ACC112 (cell line): ENCODE measurements at regions not wholly inside any gene's neighbourhood (a gene's known extent, or its start where the extent isn't known, plus 50 kb on each side); places are given as distances from the start of the nearest gene placed in this dataset.
"Not testable (repeated sequence)": the region's sequence is repeated elsewhere in the genome, so short reads cannot be mapped to it uniquely, and the experiment has no call there.

ENCODE experiments used
- H2AFZ ChIP-seq: fragments of 200-600 bp; sonication (generic); one replicate; pipeline ENCODE4 v1.6.0; 2017; ENCODE audit warnings: antibody characterized with exemption, low read length; ENCODE audit not compliant: unreplicated experiment
- H3K27ac ChIP-seq: fragments of 200-600 bp; sonication (generic); 2 replicates; pipeline ENCODE4 v1.5.1; 2014; ENCODE audit warnings: low read depth, mild to moderate bottlenecking, antibody characterized with exemption, low read length, moderate library complexity
- H3K27me3 ChIP-seq: fragments of 200-600 bp; sonication (generic); 2 replicates; pipeline ENCODE4 v1.6.1; 2014; ENCODE audit warnings: mild to moderate bottlenecking, antibody characterized with exemption, low read length, moderate library complexity, mixed read lengths; ENCODE audit not compliant: insufficient read depth
- H3K36me3 ChIP-seq: fragments of 200-600 bp; sonication (generic); 2 replicates; pipeline ENCODE4 v1.6.1; 2016; ENCODE audit warnings: mild to moderate bottlenecking, antibody characterized with exemption, low read length, moderate library complexity, mixed read lengths; ENCODE audit not compliant: insufficient read depth
- H3K4me1 ChIP-seq: fragments of 200-600 bp; sonication (generic); one replicate; pipeline ENCODE4 v1.6.1; 2016; ENCODE audit warnings: low read length, mixed read lengths; ENCODE audit not compliant: insufficient read depth, unreplicated experiment, control insufficient read depth
- H3K4me3 ChIP-seq: fragments of 200-600 bp; sonication (generic); 2 replicates; pipeline ENCODE4 v1.5.1; 2014; ENCODE audit warnings: mild to moderate bottlenecking, low read depth, low read length
- H3K79me2 ChIP-seq: fragments of 200-600 bp; sonication (generic); one replicate; pipeline ENCODE4 v1.6.0; 2016; ENCODE audit warnings: low read length; ENCODE audit not compliant: control insufficient read depth, unreplicated experiment, insufficient read depth

DNA sequence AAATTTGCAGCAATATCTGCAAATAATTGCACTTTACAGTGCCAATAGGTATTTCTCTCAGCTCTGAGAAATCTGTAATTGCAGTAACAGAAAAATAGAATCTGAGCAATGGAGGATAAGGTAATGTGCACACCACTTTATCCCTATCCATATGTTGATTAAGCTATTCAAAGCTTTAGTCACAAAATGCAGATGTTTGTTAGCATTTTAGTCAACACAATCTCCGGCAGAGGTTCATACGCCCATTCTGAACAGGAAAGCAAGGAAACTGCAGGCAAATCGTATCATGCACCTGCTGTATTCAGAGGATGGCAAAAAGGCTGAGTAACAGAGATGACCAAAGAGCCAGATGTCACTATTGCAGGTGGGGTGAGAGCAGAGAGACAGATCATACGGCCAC, 566.2 kb upstream of the CDH2 start:
- Histone ChIP-seq H2AFZ (no peak overlapping the region), H3K79me2 (no peaks in the 10 kb centered on the region), H3K27me3 (no peaks in the 10 kb centered on the region), H3K4me3 (no peak overlapping the region), H3K27ac (no peak overlapping the region), H3K4me1 (no peaks in the 10 kb centered on the region), H3K36me3 (no peaks in the 10 kb centered on the region)

GRCh38 chr18:28740575-28740974, 563.6 kb upstream of the CDH2 start:
- Histone ChIP-seq H3K4me3 (no peak overlapping the region), H3K4me1 (peaks cover 18% of the 10 kb centered on the region), H3K27ac (no peak overlapping the region), H3K27me3 (no peaks in the 10 kb centered on the region), H3K79me2 (no peaks in the 10 kb centered on the region), H2AFZ (no peak overlapping the region), H3K36me3 (no peaks in the 10 kb centered on the region)

- Histone ChIP-seq H3K4me1 (peaks cover 18% of the 10 kb centered on the region), H3K27me3 (no peaks in the 10 kb centered on the region), H3K4me3 (no peak overlapping the region), H2AFZ (peak overlapping the region; percentile 14), H3K79me2 (no peaks in the 10 kb centered on the region), H3K27ac (no peak overlapping the region), H3K36me3 (no peaks in the 10 kb centered on the region)
These were observed 560.0 kb upstream of the CDH2 start for GRCh38 chr18:28736951-28737350.

DNA sequence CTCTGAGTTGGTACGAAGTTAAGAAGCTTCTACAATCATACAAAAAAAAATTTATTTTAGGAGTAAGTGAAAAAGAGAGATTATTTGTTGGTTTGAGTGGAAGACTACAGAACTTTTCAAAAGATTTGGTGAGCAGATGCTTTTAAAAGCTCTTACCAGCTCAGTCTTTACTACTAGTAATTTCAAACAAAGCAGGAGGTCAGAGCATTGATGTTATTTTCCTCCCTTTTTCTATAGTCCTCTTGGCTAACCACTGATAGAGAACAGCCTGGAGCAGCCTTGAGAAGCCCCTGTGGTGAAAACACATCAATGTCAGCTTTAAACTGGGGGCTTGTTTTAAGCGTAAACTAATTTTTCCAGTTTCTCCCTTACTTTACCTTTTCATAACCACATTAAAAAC, 559.3 kb upstream of the CDH2 start:
- H3K4me3 ChIP-seq = peak overlapping the region; percentile 17; the same call in 1 of the 2 replicates
- peaks cover 18% of the 10 kb centered on the region for H3K4me1 ChIP-seq
- H3K36me3 ChIP-seq = no peaks in the 10 kb centered on the region
- H3K79me2 ChIP-seq = no peaks in the 10 kb centered on the region
- H3K27me3 ChIP-seq = no peaks in the 10 kb centered on the region
- H3K27ac ChIP-seq = peak overlapping the region; percentile 73
- H2AFZ ChIP-seq = peak overlapping the region; percentile 28

DNA sequence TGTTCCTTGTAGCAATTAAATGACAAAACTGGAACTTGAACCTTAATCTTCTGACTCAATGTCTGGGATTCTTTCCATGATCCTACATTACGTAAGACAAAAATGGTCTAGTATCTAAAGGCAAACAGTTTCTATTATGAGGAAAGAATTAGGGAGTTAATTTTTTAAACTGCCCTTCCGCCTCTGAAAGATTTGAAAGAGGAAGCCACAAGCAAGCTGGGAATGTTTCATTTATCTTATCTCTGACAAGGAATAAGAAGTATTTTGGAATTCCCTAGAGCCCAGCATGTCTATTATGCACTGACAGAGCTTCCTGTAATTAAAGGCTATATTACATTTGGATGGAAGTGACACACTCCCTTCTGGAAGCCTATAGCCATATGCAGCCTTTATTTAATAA, 558.8 kb upstream of the CDH2 start:
- Histone ChIP-seq H3K4me3 (peak overlapping the region; percentile 17; the same call in 1 of the 2 replicates), H2AFZ (peak overlapping the region; percentile 28), H3K4me1 (peaks cover 18% of the 10 kb centered on the region), H3K79me2 (no peaks in the 10 kb centered on the region), H3K36me3 (no peaks in the 10 kb centered on the region), H3K27ac (peak overlapping the region; percentile 73), H3K27me3 (no peaks in the 10 kb centered on the region)

GRCh38 chr18:28729321-28729720, 552.4 kb upstream of the CDH2 start:
- H3K4me3 ChIP-seq = no peak overlapping the region
- no peak overlapping the region for H2AFZ ChIP-seq
- H3K36me3 ChIP-seq = no peaks in the 10 kb centered on the region
- no peaks in the 10 kb centered on the region for H3K27me3 ChIP-seq
- H3K79me2 ChIP-seq = no peaks in the 10 kb centered on the region
- peaks cover 17% of the 10 kb centered on the region for H3K4me1 ChIP-seq
- H3K27ac ChIP-seq = peak overlapping the region; percentile 56

- Histone ChIP-seq H3K36me3 (no peaks in the 10 kb centered on the region), H2AFZ (peak overlapping the region; percentile 19), H3K4me1 (peaks cover 17% of the 10 kb centered on the region), H3K27me3 (no peaks in the 10 kb centered on the region), H3K79me2 (no peaks in the 10 kb centered on the region), H3K4me3 (peak overlapping the region; percentile 17; the same call in 1 of the 2 replicates), H3K27ac (peak overlapping the region; percentile 56)
These were observed 552.0 kb upstream of the CDH2 start for GRCh38 chr18:28728891-28729290.

GRCh38 chr18:28727189-28727588, 550.3 kb upstream of the CDH2 start:
- H3K27me3 ChIP-seq, H3K36me3 ChIP-seq, H3K4me3 ChIP-seq, H3K27ac ChIP-seq, H3K79me2 ChIP-seq, H2AFZ ChIP-seq: not testable (repeated sequence)
- H3K4me1 ChIP-seq = peaks cover 17% of the 10 kb centered on the region

- Histone ChIP-seq H3K27me3 (no peaks in the 10 kb centered on the region), H2AFZ (no peak overlapping the region), H3K27ac (no peak overlapping the region), H3K79me2 (no peaks in the 10 kb centered on the region), H3K4me3 (no peak overlapping the region), H3K36me3 (no peaks in the 10 kb centered on the region), H3K4me1 (peaks cover 17% of the 10 kb centered on the region)
These were observed 548.9 kb upstream of the CDH2 start for GRCh38 chr18:28725876-28726275.

- H3K4me3 ChIP-seq = no peak overlapping the region
These were observed 546.6 kb upstream of the CDH2 start for GRCh38 chr18:28723506-28723905.

DNA sequence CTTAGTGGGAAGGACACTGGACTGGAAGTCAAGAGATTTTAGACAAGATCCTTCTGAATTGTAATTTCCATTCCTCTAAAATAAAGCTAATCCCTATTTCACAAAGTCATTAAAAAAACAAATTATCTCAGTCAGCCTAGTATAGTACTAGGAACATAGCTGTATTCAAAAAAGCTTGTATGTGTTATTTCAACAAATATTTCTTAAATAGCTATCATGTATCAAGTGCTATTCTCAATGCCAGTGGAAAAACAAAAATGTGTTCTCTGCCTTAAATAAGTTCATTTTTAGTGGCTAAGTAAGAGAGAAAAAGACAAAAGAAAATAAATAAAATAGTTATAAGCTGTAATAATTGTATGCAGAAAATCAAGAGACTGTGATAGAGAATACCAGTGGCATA, 541.8 kb upstream of the CDH2 start:
- Histone ChIP-seq H3K4me3 (no peak overlapping the region), H2AFZ (no peak overlapping the region), H3K79me2 (no peaks in the 10 kb centered on the region), H3K27me3 (no peaks in the 10 kb centered on the region), H3K36me3 (no peaks in the 10 kb centered on the region), H3K27ac (no peak overlapping the region), H3K4me1 (no peaks in the 10 kb centered on the region)

More at GRCh38 chr18:28723506-28723905, 546.6 kb upstream of the CDH2 start:
- no peaks in the 10 kb centered on the region for H3K36me3 ChIP-seq
- peaks cover 3% of the 10 kb centered on the region for H3K4me1 ChIP-seq
- no peak overlapping the region for H3K27ac ChIP-seq
- no peaks in the 10 kb centered on the region for H3K79me2 ChIP-seq
- H2AFZ ChIP-seq = no peak overlapping the region
- no peaks in the 10 kb centered on the region for H3K27me3 ChIP-seq
